ENCODE measurements at regions not wholly inside any gene's neighbourhood (a gene's known extent, or its start where the extent isn't known, plus 50 kb on each side); places are given as distances from the start of the nearest gene placed in this dataset.

DNA sequence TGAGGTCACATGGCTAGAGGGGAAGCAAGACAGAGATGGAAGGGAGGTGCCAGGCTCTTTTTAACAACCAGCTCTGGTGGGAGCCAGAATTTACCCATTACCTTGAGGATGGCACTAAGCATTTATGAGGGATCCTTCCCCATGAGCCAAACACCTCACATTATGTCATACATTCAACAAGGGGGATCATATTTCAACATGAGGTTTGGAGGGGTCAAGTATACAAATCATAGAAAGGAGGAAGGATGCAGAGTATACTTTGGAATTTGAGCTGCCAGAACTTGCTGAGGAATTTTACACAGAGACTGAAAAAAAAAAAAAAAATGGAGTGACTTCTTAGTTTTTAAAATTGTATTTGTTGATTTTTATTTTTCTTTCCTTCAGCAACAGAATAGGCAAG is 891.4 kb downstream of the CCDC85A start (continued):
- TF ChIP-seq, protein P1, sequence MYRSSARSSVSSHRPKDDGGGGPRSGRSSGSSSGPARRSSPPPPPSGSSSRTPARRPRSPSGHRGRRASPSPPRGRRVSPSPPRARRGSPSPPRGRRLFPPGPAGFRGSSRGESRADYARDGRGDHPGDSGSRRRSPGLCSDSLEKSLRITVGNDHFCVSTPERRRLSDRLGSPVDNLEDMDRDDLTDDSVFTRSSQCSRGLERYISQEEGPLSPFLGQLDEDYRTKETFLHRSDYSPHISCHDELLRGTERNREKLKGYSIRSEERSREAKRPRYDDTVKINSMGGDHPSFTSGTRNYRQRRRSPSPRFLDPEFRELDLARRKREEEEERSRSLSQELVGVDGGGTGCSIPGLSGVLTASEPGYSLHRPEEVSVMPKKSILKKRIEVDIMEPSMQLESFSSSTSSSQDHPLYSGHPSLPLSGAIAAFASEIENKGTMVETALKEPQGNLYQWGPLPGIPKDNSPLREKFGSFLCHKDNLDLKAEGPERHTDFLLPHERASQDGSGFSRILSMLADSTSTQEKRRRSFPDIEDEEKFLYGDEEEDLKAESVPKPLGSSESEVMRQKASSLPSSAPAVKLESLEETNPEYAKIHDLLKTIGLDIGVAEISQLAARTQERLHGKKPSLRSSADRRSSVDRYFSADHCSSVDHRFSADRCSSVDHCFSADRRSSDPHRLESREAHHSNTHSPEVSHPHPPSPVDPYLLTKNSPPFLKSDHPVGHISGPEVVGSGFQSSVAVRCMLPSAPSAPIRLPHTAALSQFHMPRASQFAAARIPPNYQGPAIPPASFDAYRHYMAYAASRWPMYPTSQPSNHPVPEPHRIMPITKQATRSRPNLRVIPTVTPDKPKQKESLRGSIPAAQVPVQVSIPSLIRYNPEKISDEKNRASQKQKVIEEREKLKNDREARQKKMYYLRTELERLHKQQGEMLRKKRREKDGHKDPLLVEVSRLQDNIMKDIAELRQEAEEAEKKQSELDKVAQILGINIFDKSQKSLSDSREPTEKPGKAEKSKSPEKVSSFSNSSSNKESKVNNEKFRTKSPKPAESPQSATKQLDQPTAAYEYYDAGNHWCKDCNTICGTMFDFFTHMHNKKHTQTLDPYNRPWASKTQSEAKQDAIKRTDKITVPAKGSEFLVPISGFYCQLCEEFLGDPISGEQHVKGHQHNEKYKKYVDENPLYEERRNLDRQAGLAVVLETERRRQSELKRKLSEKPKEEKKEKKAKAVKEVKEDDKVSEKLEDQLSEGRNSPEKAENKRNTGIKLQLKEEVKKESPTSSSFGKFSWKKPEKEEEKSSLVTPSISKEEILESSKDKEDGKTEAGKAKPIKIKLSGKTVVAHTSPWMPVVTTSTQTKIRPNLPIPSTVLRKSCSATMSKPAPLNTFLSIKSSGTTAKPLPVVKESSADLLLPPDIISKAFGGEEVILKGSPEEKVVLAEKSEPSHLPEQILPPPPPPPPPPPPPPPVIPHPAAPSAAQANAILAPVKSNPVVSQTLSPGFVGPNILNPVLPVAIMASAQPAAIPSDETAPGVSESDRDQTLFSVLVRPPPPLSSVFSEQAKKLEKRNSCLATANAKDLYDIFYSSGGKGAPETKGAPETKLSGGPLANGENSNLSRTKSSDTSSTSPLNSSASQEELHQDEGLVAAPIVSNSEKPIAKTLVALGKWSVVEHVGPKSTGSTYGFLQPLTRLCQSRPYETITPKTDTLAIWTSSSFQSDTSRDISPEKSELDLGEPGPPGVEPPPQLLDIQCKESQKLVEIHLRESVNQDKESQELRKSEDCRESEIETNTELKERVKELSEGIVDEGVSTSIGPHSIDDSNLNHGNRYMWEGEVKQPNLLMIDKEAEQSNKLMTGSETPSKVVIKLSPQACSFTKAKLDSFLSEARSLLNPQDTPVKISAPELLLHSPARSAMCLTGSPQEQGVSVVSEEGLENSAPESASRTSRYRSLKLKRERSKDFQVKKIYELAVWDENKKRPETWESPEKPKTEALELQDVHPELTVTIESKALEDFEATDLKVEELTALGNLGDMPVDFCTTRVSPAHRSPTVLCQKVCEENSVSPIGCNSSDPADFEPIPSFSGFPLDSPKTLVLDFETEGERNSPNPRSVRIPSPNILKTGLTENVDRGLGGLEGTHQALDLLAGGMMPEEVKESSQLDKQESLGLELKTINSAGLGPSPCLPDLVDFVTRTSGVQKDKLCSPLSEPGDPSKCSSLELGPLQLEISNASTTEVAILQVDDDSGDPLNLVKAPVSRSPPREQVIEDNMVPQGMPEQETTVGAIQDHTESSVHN (CRISPR knock-in tag; IDR thresholded peaks at IDR 0.05) = no peak
- TF ChIP-seq HNRNPL (IDR thresholded peaks at IDR 0.05; ENCODE audit: low read depth, low read length) (no peak), GPN1 (CRISPR knock-in tag; IDR thresholded peaks at IDR 0.05; ENCODE audit: borderline replicate concordance) (no peak), ZNF556 (CRISPR knock-in tag; IDR thresholded peaks at IDR 0.05; ENCODE audit: borderline replicate concordance) (no peak)
- TF ChIP-seq, protein P2, sequence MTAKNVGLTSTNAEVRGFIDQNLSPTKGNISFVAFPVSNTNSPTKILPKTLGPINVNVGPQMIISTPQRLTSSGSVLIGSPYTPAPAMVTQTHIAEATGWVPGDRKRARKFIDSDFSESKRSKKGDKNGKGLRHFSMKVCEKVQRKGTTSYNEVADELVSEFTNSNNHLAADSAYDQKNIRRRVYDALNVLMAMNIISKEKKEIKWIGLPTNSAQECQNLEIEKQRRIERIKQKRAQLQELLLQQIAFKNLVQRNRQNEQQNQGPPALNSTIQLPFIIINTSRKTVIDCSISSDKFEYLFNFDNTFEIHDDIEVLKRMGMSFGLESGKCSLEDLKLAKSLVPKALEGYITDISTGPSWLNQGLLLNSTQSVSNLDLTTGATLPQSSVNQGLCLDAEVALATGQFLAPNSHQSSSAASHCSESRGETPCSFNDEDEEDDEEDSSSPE (CRISPR knock-in tag; IDR thresholded peaks at IDR 0.05) = no peak
